Activated gamma-delta T cell treated with Interleukin-2 at 50 U/mL for 16 hours (primary cell): ENCODE measurements at regions not wholly inside any gene's neighbourhood (a gene's known extent, or its start where the extent isn't known, plus 50 kb on each side); places are given as distances from the start of the nearest gene placed in this dataset.

Experiments
- DNase-seq: peaks from one replicate; pipeline ENCODE4 v3.0.0-alpha.2; 2020

DNA sequence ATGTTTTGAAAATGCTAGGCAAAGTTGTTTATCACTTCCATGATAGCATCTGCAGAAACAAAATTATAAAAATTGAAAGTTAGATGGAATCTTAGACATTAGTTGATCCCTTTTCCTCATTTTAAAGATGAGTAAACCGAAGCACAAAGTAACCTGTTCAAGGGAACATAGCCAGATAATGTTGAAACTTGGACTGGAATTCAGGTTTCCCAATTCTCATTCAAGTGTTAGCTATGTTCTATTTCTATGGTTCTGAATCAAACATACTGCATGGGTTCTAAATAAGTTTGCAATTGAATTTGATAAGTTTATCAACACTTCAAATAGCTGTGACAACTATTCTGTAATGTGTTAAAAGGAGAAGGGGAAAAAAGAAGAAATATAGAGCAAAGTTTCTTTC is 122.4 kb upstream of the SOX5 start:
- DNase-seq: no peak

DNA sequence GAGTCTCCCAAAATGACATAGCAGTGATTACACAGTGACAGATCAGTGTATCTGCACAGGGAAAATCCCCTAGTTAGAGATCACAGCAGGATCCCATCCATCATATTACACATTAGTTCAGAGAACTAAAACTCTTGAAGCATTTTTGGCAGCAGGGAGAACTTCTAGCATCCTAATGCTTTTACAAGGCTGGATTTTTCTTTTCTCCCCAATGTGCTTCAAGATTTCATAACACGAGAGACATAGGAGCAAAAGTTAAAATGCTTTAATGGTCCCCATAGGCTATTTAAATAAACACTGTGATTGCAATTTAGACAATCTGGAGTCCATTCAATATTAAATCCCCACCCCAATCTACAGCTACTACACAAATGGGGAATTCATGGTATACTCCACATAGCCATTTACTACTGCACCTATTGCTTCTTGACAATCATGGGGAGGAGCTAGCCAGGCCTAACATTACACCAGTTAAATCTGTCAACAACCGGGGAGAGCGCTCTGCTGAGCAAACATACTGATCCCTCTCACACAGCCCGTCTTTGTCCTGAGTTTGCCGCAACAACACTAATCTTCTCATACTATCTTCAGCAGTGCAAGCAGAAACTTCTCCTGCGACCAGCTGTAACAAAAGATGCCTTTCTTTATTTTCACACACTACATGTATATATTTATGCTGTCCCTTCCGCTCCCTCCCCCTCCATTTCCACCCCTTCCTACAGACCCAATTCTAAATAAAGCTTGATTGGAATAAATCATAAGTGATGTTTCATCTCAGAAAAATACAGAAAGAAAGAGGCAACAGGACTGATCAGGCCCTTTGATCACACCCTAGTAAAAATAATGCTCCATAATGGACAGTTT is 120.3 kb upstream of the SOX5 start:
- DNase-seq: no peak

DNA sequence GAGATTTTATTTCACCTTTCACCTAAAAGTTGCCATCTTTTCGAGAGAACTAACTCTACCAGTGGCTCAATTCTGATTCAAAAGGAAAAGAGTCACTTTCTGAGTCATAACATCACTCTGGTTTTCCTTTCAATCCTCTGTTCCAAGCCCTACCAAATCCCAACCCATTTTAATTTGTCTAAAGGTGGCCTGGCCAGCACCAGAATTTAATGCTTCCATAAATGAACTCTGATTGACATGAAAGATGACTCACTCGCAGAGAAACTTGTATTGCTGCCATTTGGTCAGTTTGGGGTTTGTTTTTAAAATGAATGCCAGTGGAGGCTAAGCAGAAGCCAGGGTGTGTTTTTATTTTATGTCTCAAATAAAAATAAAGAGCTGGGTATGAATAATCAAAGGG is 117.4 kb upstream of the SOX5 start:
- DNase-seq: no peak

DNA sequence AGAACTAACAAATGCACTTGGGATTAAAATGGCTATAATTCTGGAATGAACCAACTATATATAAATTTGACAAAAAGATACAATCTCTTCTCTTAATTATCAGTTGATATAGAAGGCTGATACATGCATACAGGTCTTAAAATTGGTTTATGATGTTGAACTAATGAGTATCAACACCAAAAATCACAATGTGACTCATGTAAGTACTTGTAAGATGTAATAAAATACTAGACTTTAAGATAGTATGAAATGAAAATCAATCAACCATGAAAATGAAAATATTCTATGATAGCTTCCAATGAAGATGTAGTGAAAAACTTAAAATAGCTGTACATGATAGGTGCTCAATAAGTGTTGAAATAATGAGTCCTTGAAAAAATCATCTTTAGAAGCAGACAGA is 116.6 kb upstream of the SOX5 start:
- DNase-seq: no peak

DNA sequence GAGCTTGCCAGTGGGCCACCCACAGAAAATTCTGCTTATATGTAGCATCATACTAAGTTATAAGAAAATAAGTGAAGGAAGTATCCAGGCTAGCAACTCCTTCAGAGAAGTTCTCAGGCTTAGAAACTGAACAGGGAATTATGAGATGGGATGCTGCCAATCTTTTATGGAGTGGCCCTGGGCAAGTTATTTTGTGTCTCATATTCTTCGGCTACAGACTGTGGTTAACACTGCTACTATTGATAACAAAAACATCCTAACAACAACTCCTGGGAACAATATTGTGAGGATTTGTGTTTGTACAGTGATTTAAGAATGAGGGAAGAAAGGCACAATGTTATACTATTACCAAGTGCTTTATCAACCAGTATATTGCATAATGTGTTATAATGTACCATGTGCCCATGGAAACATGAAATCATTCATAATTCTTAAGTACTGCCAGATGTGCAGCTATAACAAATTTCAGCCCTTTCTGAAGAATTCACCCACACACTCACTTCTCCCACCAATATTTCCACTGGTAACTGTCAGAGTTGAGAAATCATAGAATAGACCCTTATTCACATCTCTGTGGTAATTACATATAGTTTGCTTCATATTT is 113.3 kb upstream of the SOX5 start:
- DNase-seq: no peak

DNA sequence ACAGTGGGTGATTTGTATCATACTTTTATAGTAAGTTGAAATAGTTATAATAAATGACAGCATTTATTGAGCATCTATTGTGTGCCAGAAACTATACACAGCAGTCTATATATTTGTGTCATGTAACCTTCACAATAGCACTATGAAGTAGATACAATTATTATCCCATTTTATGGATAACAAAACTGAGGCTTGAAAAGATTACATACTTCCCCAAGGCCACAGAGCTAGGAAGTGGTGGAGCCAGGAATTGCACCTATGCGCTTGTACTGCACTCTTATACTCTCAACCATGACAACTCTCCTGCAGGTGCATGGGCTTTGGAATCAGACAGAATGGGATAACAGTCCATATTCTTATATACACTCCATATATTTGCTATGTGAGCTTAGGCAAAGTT is 110.6 kb upstream of the SOX5 start:
- no peak for DNase-seq

DNA sequence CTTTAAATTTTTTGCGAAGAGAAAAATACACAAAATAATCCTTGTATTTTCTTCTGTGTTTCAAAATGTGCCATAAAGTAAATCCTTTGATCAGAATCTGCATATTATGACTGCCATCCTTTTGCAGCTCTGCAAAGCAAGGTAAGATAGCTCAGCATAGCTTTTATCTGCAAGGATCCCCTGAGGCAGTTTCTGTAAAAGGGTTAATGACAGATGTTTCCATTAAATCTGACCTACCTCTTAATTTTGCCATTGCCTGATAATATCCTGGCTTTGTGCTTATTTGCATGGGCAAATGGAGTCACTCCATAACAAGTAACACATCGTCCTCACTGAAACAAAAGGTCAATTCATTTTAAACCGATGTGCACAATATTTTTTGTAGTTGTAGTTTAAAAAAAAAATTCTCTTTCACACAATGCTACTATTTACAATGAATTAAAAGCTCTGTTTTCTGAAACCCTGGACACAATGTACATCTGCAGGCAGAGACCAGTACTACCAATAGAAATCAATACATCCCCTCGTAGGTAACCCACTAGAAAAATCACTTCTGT is 108.5 kb upstream of the SOX5 start:
- DNase-seq: no peak

DNA sequence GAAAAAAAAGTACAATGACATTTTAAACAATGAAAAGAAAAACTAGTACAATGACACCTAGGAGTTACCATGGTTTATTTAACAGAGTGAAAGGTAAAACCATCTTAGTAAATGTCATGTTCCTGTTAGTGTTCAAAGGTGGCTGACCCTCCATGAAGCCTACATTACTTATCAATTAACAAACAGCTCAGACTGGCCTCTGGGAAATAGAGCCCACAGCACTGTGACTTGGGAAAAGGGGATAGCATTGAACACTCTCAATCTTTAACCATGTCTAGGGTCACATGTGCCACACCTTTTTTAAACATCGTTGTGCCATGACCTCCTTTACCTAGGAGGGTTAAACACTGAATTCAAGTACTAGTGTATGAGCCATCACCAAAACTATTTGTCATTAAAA is 106.3 kb upstream of the SOX5 start:
- DNase-seq: no peak

DNA sequence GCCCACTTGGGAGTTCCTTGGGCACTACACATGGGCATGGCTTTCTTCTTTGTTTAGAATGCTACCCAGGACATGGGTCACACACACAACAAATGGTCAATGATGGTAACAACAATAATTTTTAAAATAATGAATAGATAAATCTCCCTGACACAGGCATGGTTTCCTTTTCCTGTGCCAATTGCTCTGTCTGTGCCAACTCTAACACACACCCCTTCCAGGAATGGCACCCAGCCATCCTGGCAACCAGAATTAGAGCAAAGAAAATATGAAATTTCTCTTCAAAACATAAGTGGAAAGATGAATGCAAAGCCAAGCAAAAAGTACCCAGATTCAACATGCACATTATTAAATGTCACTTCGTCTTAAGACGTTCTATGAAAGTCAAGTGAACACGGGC is 104.9 kb upstream of the SOX5 start:
- DNase-seq: no peak

DNA sequence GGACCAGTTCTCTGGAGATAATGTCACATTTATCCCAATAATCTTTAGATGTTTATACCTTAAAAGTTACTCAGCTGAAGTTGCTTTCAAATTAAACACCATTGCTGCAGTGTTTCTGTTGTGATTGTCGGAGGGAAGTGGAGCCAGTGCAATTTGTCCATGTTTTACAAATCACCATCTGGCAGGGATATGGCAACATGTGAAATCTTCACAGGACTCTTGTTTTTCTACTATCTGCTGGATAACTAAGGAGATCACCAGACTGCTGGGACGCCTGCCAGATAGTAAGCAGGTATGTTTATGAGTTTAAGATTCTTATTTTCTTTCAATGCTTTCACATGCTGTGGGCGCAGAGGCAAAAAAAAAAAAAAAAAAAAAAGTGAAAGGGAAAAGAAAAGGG is 100.3 kb upstream of the SOX5 start:
- no peak for DNase-seq

DNA sequence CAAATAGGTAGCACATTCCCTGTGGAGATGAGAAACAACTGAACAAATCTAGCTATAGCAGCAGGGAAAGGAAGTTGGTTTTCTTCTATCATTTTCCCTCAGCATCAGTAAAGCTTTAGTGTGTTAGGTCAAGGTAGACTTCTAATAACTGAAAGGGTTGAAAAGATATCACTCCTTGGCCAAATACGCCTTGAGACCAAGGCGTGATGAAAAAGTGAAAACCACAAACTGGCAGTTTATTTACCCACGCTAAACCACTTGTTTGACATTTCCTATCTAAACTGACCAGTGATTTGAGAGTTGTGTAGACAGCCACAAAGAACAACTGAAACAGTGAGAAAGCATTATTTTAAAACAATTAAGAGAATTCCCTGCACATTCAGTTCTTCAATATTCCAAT is 99.6 kb upstream of the SOX5 start:
- no peak for DNase-seq

DNA sequence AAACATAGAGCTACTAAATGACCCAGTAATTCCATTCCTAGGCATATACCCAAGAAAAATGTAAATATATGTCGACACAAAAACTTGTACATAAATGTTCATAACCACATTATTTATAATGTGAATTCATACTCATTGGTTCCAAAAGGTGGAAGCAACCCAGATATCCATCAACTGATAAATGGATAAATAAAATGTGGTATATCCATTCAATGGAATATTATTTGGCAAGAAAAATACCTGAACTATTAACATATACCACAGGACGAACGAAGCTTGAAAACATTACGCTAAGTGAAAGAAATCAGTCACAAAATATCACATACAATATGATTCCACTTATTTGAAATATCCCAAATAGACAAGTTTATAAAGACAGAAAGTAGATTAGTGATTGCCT is 99.0 kb upstream of the SOX5 start:
- no peak for DNase-seq

DNA sequence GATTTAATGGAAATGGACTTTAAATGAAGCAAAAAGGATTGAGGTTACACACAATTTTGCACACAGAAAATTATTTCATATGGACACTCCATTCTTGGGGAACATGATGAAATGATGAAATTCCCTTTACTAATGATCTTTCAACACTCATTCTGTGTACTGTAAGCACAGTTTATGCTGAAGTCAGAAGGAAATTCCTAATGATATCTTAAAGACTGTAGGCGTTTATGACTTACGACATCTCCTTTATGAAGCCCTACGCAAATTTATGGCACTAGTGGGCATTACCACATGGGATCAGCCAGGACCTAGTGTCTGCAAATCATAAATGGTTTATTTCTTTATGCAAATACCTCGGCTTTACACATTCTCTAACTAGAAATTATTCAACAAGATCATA is 97.9 kb upstream of the SOX5 start:
- no peak for DNase-seq

DNA sequence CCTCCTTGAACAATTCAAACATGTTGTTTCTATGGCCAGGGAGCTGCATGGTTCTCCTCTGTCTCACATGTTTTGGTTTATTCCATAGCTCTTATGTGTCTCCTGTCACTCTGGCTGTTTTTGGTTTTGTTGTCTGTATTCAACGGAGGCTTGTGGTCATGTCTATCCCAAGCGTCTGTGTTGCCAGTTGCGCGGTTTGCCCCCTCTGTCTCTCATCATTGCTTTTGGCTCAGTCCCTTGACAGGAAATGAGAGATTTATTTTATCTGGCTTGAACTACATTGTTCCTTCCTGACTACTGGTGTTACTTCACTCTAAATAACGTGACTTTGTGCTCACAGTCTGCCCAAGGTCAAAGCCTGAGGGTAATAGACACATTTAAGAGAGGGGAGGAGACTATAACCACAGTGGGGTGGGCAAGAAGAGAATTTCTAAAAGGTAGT is 96.4 kb upstream of the SOX5 start:
- DNase-seq: no peak

DNA sequence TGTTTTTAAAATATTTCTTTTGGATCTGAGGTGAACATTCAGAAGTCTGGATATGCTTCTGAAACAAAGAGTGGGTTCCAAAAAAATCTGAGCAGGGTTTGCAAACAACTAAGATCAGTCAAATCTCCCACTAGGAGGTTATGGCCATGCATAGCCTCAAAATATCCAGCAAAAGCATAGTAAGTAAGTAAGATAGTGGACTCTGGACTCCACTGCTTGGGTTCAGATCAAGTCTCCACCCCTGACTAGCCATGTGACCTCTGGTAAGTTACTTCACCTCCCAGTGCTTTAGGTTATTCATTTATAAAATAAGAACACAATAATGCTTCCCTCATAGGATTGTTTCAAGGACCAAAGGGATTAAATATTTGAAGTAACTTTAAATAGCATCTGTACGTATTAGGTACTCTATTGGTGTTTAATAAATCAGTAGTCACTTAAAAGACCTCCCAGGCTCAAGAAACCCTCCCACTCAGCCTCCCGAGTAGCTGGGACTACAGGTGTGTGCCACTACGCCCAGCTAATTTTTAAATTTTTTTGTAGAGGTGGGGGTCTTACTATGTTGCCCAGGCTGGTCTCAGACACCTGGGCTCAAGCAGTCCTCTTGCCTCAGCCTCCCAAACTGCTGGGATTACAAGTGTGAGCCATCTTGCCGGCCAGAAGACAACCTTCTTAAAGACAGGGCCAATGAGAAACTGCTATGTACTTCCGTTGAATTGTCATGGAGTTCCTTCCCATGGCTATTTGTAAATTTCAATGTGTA is 95.7 kb upstream of the SOX5 start:
- DNase-seq: no peak

DNA sequence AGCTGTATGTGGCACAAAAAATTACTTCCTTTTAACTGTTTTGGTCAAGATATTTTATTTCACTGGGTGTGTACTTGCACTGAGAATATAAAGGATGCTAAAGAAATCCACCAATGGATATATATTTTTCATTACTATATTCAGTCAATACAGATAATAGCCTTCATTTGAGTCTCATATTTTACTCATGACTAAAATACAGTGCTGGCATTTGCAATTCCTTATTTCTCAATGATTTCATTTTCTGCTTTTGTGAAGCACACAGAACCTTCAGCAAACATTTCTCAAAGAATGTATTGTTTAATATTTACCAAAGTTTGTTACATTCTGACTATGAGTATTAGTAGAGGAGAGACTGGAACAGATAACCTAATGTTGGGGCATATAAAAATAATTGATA is 93.2 kb upstream of the SOX5 start:
- DNase-seq: no peak

DNA sequence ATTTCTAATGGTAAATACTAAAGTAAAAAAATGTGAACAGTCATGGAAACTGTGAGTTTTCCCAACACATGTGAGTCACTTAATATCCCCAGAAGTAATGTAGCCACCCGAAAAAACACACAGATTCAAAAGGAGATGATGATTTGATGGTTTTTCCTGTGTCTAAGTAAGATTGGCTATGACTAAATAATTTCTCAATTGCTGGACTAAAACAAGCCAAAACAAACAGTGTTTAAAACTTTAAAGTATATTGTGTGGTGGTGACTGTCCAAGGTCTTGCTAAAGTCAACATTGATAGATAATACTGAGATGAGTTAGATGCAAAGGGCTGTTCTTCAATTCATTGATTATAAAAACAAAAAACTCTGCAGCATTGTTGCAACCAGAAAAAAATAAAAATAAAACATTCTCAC is 89.6 kb upstream of the SOX5 start:
- no peak for DNase-seq

DNA sequence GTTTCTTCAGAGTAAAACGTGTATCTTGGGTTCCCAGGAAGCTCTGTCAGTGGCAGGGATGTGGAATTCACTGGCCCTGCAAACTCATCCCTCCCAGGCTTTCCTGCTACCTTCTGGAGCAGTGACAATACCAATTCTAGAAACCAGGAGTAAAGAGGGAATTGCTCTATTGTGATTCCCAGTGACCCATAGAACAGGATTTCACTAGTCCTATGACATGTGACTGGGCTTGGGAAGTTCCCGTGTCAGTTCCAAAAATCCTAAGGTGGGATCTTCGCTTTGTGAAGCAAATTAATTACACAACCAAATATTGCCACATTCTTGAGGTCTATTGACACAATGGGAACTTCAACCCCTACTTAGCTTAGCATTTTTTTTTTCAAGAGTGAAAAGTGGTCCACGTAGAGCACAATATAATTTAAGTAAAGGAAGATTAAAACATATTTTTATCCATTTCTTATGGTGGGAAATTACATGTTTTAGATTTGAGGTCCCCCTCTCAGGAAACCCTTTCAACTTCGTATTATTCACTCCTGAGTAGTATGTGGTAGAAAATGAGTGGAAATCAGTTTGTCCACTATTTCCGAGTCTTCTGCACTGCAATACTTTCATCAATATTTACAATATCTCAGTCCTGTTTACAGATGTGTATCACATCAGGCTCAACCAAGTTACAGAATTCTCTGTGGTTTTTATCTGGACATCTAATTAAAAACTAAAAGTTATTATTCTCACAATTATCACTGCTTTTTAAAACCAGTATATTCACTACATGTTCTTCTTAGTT is 88.9 kb upstream of the SOX5 start:
- DNase-seq: no peak

DNA sequence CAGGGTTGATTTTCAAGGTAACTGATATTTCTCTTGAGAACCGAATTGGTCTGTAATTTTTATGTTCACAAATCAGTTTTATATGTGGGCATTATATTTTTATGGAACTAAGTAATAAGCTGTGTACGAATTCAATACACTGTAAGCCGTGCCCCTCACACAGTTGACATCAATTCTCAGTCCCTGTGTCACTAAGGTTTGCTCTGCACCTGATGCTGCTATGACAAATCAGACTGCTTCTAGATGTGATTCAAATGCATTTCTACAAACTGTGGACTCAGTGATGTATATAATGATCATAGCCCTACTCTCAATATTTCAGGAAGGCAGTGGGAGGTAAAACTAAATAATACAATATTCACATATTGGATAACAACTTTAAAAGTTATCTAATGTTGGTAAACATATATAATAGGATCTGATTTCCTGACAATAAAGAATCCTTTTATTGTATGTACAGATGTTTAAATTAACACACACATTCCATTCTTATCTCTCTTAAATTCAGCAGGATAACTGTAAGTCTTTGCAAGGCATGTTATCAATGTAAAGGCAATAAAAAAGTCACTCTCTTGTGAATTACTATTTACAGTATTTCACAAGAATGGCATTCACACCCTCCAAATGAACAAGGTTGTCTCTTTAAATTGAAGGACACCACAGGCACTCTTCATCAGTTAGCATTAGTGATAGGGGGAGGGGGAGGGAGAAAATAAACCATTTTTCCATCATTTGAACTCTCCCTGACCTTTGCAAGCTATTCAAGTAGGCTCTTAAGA is 87.2 kb upstream of the SOX5 start:
- no peak for DNase-seq

DNA sequence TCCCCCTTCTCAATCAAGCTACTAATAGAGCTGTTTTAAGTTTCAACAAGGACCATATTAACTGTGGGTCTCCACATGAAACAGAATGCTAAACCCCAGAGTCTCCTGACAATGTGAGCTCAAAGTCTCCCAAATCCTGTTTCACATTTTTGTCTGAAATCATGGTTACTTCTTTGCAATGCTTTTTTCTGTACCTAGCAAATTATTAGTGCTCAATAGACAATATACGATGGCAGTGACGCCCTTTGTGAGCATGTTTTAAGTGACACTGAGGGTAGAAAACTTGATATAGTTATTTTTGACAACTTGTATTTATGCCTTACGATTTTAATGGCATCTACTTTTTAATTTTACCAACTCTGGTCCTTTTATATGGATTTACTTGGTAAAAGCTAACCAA is 85.4 kb upstream of the SOX5 start:
- DNase-seq: no peak

DNA sequence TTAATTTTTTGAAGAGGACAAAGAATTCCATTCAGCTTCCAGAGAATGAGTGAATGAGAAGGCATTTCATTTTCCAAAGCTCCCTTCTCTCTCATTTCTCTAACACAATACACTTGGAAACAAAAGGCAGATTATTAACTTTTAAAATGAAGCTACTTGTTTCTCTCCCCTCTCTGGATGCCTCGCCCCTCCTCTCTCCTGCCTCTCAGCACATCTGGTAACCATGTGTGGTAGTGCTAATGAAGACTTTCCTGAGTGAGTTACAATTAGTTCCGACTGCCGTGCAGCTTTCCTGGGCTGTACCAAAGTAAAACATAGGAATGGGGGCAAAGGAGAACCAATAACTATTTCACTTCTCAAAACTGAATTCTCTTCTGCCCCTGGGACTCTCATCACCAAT is 84.7 kb upstream of the SOX5 start:
- DNase-seq: no peak

DNA sequence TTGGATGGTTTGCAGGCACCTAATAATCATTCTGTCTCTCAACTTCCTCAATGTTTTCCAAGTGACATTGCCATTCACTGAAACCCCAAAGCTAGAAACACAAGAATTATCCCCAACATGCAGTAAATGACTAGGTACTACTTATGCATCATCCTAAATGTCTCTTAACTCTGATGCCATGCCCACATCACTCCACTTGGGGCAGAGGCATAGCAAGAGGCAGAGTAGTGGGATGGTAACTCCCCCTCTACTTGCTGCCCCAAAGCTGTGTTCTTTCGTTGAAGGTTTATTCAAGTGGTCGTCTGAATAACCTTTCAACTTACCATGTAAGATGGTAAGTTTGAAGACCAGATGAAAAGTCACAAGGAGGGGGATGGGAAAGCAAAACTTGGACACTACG is 77.9 kb upstream of the SOX5 start:
- DNase-seq: no peak
